ENCODE measurements at regions not wholly inside any gene's neighbourhood (a gene's known extent, or its start where the extent isn't known, plus 50 kb on each side); places are given as distances from the start of the nearest gene placed in this dataset.
"Not testable (repeated sequence)": the region's sequence is repeated elsewhere in the genome, so short reads cannot be mapped to it uniquely, and the experiment has no call there.

- no peak for DNase-seq (ENCODE audit: low read depth in 3 of 3, low spot score in 1 of 3)
Measured at GRCh38 chr7:131686833-131687232, 130.4 kb upstream of the PODXL start.

- no peak for DNase-seq (ENCODE audit: low read depth in 3 of 3, low spot score in 1 of 3)
Measured at GRCh38 chr7:131683536-131684125, 127.2 kb upstream of the PODXL start.

GRCh38 chr7:131681961-131682360 is 125.5 kb upstream of the PODXL start:
- no peak for DNase-seq (ENCODE audit: low read depth in 3 of 3, low spot score in 1 of 3)

- not testable (repeated sequence) for DNase-seq (ENCODE audit: low read depth in 3 of 3, low spot score in 1 of 3)
Measured at GRCh38 chr7:131679071-131679470, 122.6 kb upstream of the PODXL start.

- not testable (repeated sequence) for DNase-seq (ENCODE audit: low read depth in 3 of 3, low spot score in 1 of 3)
Measured at GRCh38 chr7:131676850-131677249, 120.4 kb upstream of the PODXL start.

GRCh38 chr7:131674131-131674530 is 117.7 kb upstream of the PODXL start:
- DNase-seq (ENCODE audit: low read depth in 3 of 3, low spot score in 1 of 3) = no peak

- DNase-seq (ENCODE audit: low read depth in 3 of 3, low spot score in 1 of 3) = no peak
Measured at GRCh38 chr7:131673576-131673975, 117.1 kb upstream of the PODXL start.

GRCh38 chr7:131670406-131670805 is 114.0 kb upstream of the PODXL start:
- DNase-seq (ENCODE audit: low read depth in 3 of 3, low spot score in 1 of 3) = no peak

GRCh38 chr7:131667699-131668098 is 111.3 kb upstream of the PODXL start:
- no peak for DNase-seq (ENCODE audit: low read depth in 3 of 3, low spot score in 1 of 3)

GRCh38 chr7:131665021-131665420 is 108.6 kb upstream of the PODXL start:
- DNase-seq (ENCODE audit: low read depth in 3 of 3, low spot score in 1 of 3) = no peak

- no peak for DNase-seq (ENCODE audit: low read depth in 3 of 3, low spot score in 1 of 3)
Measured at GRCh38 chr7:131664570-131664969, 108.1 kb upstream of the PODXL start.

- not testable (repeated sequence) for DNase-seq (ENCODE audit: low read depth in 3 of 3, low spot score in 1 of 3)
Measured at GRCh38 chr7:131662301-131662873, 106.0 kb upstream of the PODXL start.

- DNase-seq (ENCODE audit: low read depth in 3 of 3, low spot score in 1 of 3) = no peak
Measured at GRCh38 chr7:131657881-131658280, 101.5 kb upstream of the PODXL start.

- no peak for DNase-seq (ENCODE audit: low read depth in 3 of 3, low spot score in 1 of 3)
Measured at GRCh38 chr7:131656980-131657723, 100.7 kb upstream of the PODXL start.

- no peak for DNase-seq (ENCODE audit: low read depth in 3 of 3, low spot score in 1 of 3)
Measured at GRCh38 chr7:131655866-131656265, 99.4 kb upstream of the PODXL start.

- DNase-seq (ENCODE audit: low read depth in 3 of 3, low spot score in 1 of 3) = no peak
Measured at GRCh38 chr7:131655447-131655846, 99.0 kb upstream of the PODXL start.

- DNase-seq (ENCODE audit: low read depth in 3 of 3, low spot score in 1 of 3) = peak; percentile 21 to 79 (median 51)
Measured at GRCh38 chr7:131654668-131655326, 98.4 kb upstream of the PODXL start.

GRCh38 chr7:131654249-131654558 is 97.8 kb upstream of the PODXL start:
- no peak for DNase-seq (ENCODE audit: low read depth in 3 of 3, low spot score in 1 of 3)

GRCh38 chr7:131653418-131654248 is 97.2 kb upstream of the PODXL start:
- no peak for DNase-seq (ENCODE audit: low read depth in 3 of 3, low spot score in 1 of 3)

- no peak for DNase-seq (ENCODE audit: low read depth in 3 of 3, low spot score in 1 of 3)
Measured at GRCh38 chr7:131652934-131653333, 96.5 kb upstream of the PODXL start.

GRCh38 chr7:131652194-131652593 is 95.8 kb upstream of the PODXL start:
- no peak for DNase-seq (ENCODE audit: low read depth in 3 of 3, low spot score in 1 of 3)

All from stimulated activated CD4-positive, alpha-beta T cell treated with anti-CD3 and anti-CD28 coated beads, TNF-alpha, amount 100 ng/mL, for 1 hour (primary cell).